MM.1S (cell line): ENCODE measurements at regions not wholly inside any gene's neighbourhood (a gene's known extent, or its start where the extent isn't known, plus 50 kb on each side); places are given as distances from the start of the nearest gene placed in this dataset.

ENCODE experiments used
- DNase-seq: peaks from one replicate; pipeline ENCODE4 v3.0.0-alpha.2; 2015
- H2AFZ ChIP-seq: fragments of 300-600 bp; sonication (generic); 2 replicates; pipeline ENCODE4 v1.6.0; 2016; ENCODE audit warnings: antibody characterized with exemption, low read length
- H3F3A ChIP-seq: fragments of 300-600 bp; sonication (generic); 2 replicates; pipeline ENCODE4 v1.6.1; 2016; ENCODE audit warnings: mild to moderate bottlenecking, antibody characterized with exemption, low read length, moderate library complexity, mixed read lengths; ENCODE audit not compliant: insufficient read depth
- H3K27ac ChIP-seq: fragments of 300-600 bp; sonication (generic); 2 replicates; pipeline ENCODE4 v1.5.1; 2016; ENCODE audit warnings: mild to moderate bottlenecking, low read length
- H3K27me3 ChIP-seq: fragments of 300-600 bp; sonication (generic); replicated peaks from 2 replicates; pipeline ENCODE4 v1.6.0; 2016; ENCODE audit warnings: low read length; ENCODE audit not compliant: insufficient read depth
- H3K36me3 ChIP-seq: fragments of 300-600 bp; sonication (generic); replicated peaks from 2 replicates; pipeline ENCODE4 v1.6.1; 2016; ENCODE audit warnings: mild to moderate bottlenecking, low read length, mixed read lengths; ENCODE audit not compliant: insufficient read depth
- H3K4me1 ChIP-seq: fragments of 300-600 bp; sonication (generic); 2 replicates; pipeline ENCODE4 v1.6.1; 2016; ENCODE audit warnings: low read length, mixed read lengths
- H3K4me2 ChIP-seq: fragments of 300-600 bp; sonication (generic); 2 replicates; pipeline ENCODE4 v1.6.0; 2016; ENCODE audit warnings: low read depth, low read length
- H3K4me3 ChIP-seq: fragments of 300-600 bp; sonication (generic); 2 replicates; pipeline ENCODE4 v1.5.1; 2016; ENCODE audit warnings: low read length, mixed read lengths
- H3K79me2 ChIP-seq: fragments of 300-600 bp; sonication (generic); 2 replicates; pipeline ENCODE4 v1.6.1; 2016; ENCODE audit warnings: mixed run types, low read length, mixed read lengths
- H3K9ac ChIP-seq: fragments of 300-600 bp; sonication (generic); 2 replicates; pipeline ENCODE4 v1.6.1; 2016; ENCODE audit warnings: low read length, mixed read lengths
- H3K9me2 ChIP-seq: fragments of 300-600 bp; sonication (generic); replicated peaks from 2 replicates; pipeline ENCODE4 v1.6.1; 2016; ENCODE audit warnings: mild to moderate bottlenecking, low read length, mixed read lengths; ENCODE audit not compliant: insufficient read depth
- H3K9me3 ChIP-seq: fragments of 300-600 bp; sonication (generic); replicated peaks from 2 replicates; pipeline ENCODE4 v1.6.1; 2016; ENCODE audit warnings: mild to moderate bottlenecking, low read length, mixed read lengths; ENCODE audit not compliant: insufficient read depth
- H4K20me1 ChIP-seq: fragments of 300-600 bp; sonication (generic); 2 replicates; pipeline ENCODE4 v1.6.1; 2016; ENCODE audit warnings: mild to moderate bottlenecking, low read length, moderate library complexity, mixed read lengths; ENCODE audit not compliant: insufficient read depth
- EZH2 ChIP-seq: fragments of 300-600 bp; sonication (generic); optimal IDR thresholded peaks from 2 replicates; pipeline ENCODE3; 2017; ENCODE audit warnings: low read depth, mild to moderate bottlenecking, antibody characterized with exemption, low read length, mixed read lengths
- EZH2phosphoT487 ChIP-seq: fragments of 300-600 bp; sonication (generic); IDR thresholded peaks from 2 replicates; pipeline ENCODE4 v1.6.1; 2018; ENCODE audit warnings: antibody characterized with exemption, low read length
- TF ChIP-seq, protein P1 (sequence below): fragments of 300-600 bp; sonication (generic); IDR thresholded peaks from 2 replicates; pipeline ENCODE4 v1.5.1; 2016; ENCODE audit warnings: antibody characterized with exemption, low read length, mixed read lengths

DNA sequence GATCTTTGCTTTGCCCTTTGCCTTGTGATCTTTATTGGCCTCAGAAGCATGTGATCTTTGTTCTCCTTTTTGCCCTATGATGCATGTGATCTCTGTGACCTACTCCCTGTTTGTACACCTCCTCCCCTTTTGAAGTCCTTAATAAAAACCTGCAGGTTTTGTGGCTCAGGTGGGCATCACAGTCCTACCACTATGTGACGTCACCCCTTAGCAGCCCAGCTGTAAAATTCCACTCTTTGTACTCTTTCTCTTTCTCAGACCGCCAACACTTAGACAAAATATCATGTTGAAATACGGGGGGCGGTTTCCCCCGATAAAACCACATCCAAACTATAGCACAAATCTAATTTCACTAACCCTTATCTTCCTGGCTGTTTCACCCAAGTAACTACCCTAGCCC is 76.7 kb upstream of the RAPGEF4 start:
- Histone ChIP-seq H3K27ac (no peak overlapping the region), H3K36me3 (no peaks in the 10 kb centered on the region), H3K9me3 (no peaks in the 10 kb centered on the region), H3F3A (no peaks in the 10 kb centered on the region), H3K27me3 (no peaks in the 10 kb centered on the region), H4K20me1 (no peaks in the 10 kb centered on the region), H2AFZ (no peak overlapping the region), H3K79me2 (no peaks in the 10 kb centered on the region), H3K9me2 (no peaks in the 10 kb centered on the region), H3K4me3 (no peak overlapping the region), H3K4me2 (no peak overlapping the region), H3K9ac (no peak overlapping the region), H3K4me1 (no peaks in the 10 kb centered on the region)
- TF ChIP-seq, protein P1, sequence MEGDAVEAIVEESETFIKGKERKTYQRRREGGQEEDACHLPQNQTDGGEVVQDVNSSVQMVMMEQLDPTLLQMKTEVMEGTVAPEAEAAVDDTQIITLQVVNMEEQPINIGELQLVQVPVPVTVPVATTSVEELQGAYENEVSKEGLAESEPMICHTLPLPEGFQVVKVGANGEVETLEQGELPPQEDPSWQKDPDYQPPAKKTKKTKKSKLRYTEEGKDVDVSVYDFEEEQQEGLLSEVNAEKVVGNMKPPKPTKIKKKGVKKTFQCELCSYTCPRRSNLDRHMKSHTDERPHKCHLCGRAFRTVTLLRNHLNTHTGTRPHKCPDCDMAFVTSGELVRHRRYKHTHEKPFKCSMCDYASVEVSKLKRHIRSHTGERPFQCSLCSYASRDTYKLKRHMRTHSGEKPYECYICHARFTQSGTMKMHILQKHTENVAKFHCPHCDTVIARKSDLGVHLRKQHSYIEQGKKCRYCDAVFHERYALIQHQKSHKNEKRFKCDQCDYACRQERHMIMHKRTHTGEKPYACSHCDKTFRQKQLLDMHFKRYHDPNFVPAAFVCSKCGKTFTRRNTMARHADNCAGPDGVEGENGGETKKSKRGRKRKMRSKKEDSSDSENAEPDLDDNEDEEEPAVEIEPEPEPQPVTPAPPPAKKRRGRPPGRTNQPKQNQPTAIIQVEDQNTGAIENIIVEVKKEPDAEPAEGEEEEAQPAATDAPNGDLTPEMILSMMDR = no peak
- TF ChIP-seq EZH2 (no peak), EZH2phosphoT487 (no peak)
- no peak for DNase-seq

DNA sequence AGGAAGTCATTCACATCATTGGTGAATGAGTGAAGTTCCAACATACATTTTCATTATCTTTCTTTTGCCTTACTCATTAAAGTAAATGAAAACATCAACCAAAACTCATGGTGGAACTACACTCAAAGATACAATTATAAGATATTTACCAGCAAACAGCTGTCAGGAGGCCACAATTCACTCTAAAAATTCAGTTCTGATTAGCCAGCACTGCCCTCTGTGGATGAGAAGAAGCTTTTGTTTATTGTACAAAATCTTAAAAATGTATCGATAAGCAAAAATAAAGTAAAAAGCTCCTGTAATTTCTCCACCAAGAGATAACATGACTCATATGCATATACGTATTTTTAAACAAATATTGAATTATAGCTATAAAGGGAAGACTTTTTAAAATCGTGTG is 73.5 kb upstream of the RAPGEF4 start:
- no peak for DNase-seq
- H3F3A ChIP-seq = no peaks in the 10 kb centered on the region
- TF ChIP-seq, protein P1 = no peak
- no peak for TF ChIP-seq EZH2phosphoT487
- H3K4me3 ChIP-seq = no peak overlapping the region
- no peaks in the 10 kb centered on the region for H3K36me3 ChIP-seq
- no peaks in the 10 kb centered on the region for H3K27me3 ChIP-seq
- H2AFZ ChIP-seq = no peak overlapping the region
- H3K79me2 ChIP-seq = no peaks in the 10 kb centered on the region
- H3K27ac ChIP-seq = no peak overlapping the region
- no peak overlapping the region for H3K9ac ChIP-seq
- no peaks in the 10 kb centered on the region for H3K4me1 ChIP-seq
- H3K4me2 ChIP-seq = no peak overlapping the region
- no peaks in the 10 kb centered on the region for H3K9me3 ChIP-seq
- H3K9me2 ChIP-seq = no peaks in the 10 kb centered on the region
- no peaks in the 10 kb centered on the region for H4K20me1 ChIP-seq

DNA sequence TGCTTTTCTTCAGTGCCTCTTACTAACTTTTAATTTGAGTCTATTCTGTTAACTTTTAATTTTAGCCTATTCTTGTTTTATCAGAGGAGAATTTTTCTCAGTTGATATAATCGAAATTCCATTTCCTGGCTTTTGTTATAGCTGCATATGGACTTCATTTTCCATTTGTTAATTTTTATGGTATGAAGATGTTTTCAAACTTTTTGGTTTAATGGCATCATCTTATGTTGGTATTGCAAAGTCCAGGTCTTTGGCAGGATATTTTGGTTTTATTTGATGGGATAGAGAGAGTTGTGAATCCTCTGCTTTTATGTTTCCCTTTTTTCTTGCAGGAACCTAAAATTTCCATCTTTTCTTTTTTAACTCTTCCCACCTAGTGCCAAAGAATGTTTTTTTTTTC is 70.9 kb upstream of the RAPGEF4 start:
- no peaks in the 10 kb centered on the region for H3K4me1 ChIP-seq
- no peak overlapping the region for H3K4me3 ChIP-seq
- H3K9me2 ChIP-seq = no peaks in the 10 kb centered on the region
- H3K27ac ChIP-seq = no peak overlapping the region
- H2AFZ ChIP-seq = no peak overlapping the region
- H3K27me3 ChIP-seq = no peaks in the 10 kb centered on the region
- no peaks in the 10 kb centered on the region for H4K20me1 ChIP-seq
- H3K9ac ChIP-seq = no peak overlapping the region
- TF ChIP-seq EZH2phosphoT487 = no peak
- no peak for TF ChIP-seq EZH2
- TF ChIP-seq, protein P1 = no peak
- no peaks in the 10 kb centered on the region for H3F3A ChIP-seq
- no peak for DNase-seq
- H3K9me3 ChIP-seq = no peaks in the 10 kb centered on the region
- H3K4me2 ChIP-seq = no peak overlapping the region
- H3K36me3 ChIP-seq = no peaks in the 10 kb centered on the region
- H3K79me2 ChIP-seq = no peaks in the 10 kb centered on the region
